ENCODE measurements at regions not wholly inside any gene's neighbourhood (a gene's known extent, or its start where the extent isn't known, plus 50 kb on each side); places are given as distances from the start of the nearest gene placed in this dataset.

- intact Hi-C loops (cut with micrococcal nuclease) (no loop called here), dilution Hi-C loops (cut with MboI; ENCODE audit: extremely low pct_ligation_motif_present, low sequenced_read_pairs) (no loop called here)
- Histone ChIP-seq H3K9me3 (replicated peaks; ENCODE audit: control insufficient read depth, insufficient read depth, low read length) (peaks cover 2% of the 10 kb centered on the region), H3K27me3 (ENCODE audit: control insufficient read depth in 2 of 2, insufficient read depth in 2 of 2, low read length in 2 of 2) (no peaks in the 10 kb centered on the region), H3K27ac (ENCODE audit: insufficient read depth, low read depth, low read length) (no peak overlapping the region), H3K9ac (replicated peaks; ENCODE audit: extremely low read depth, insufficient read depth, low read length) (no peak overlapping the region), H4K20me1 (replicated peaks; ENCODE audit: control insufficient read depth, extremely low read depth, insufficient read depth, low read length) (no peaks in the 10 kb centered on the region), H3K4me3 (replicated peaks in 1 of 3; ENCODE audit: insufficient read depth in 1 of 3, low read depth in 1 of 3, low read length in 3 of 3) (no peak overlapping the region), H3K36me3 (ENCODE audit: control insufficient read depth in 2 of 2, extremely low read depth in 1 of 2, insufficient read depth in 2 of 2, low read length in 2 of 2) (no peaks in the 10 kb centered on the region), H3K79me2 (ENCODE audit: control insufficient read depth, insufficient read depth, low read length) (no peaks in the 10 kb centered on the region), H3K4me1 (ENCODE audit: control insufficient read depth, extremely low read depth, insufficient read depth, low read length) (no peaks in the 10 kb centered on the region), H2AFZ (ENCODE audit: low read depth, low read length) (no peak overlapping the region), H3K4me2 (ENCODE audit: insufficient read depth, low read length) (no peak overlapping the region), H3K9me1 (replicated peaks; ENCODE audit: control insufficient read depth, extremely low read depth, insufficient read depth, low read length) (no peaks in the 10 kb centered on the region)
- DNase-seq (ENCODE audit: low read depth, low spot score) (no peak), FAIRE-seq (no peak)
- no TSS peak for BruUV-seq (replicated peaks)
- POLR2A ChIA-PET = no interaction called here
- CTCF ChIA-PET = no interaction called here
- TF ChIP-seq CTCF (IDR thresholded peaks at IDR 0.05; ENCODE audit: extremely low read depth in 1 of 2, insufficient read depth in 1 of 2, low read depth in 1 of 2, low read length in 2 of 2) = no peak
- TF ChIP-seq MAX (IDR thresholded peaks at IDR 0.05; ENCODE audit: insufficient read depth, insufficient read length) = no peak
- no peak for TF ChIP-seq JUN (IDR thresholded peaks at IDR 0.05; ENCODE audit: borderline replicate concordance, insufficient read depth, insufficient read length, low read depth)
- TF ChIP-seq MYC (IDR thresholded peaks at IDR 0.05; ENCODE audit: low read depth, low read length) = no peak
- no peak for TF ChIP-seq EZH2 (IDR thresholded peaks at IDR 0.05; ENCODE audit: borderline replicate concordance, low read depth, low read length, severe bottlenecking)
- TF ChIP-seq POLR2AphosphoS5 (IDR thresholded peaks at IDR 0.05; ENCODE audit: insufficient read depth, low read depth, low read length) = no peak
- TF ChIP-seq GATA2 (IDR thresholded peaks at IDR 0.05; ENCODE audit: insufficient read depth, insufficient read length, low read depth, low read length) = no peak
- TF ChIP-seq POLR2A (IDR thresholded peaks at IDR 0.05; ENCODE audit: low read depth, low read length) = no peak
- no peak for TF ChIP-seq FOS (IDR thresholded peaks at IDR 0.05; ENCODE audit: borderline replicate concordance, insufficient read depth, low read length)
Measured at GRCh38 chr5:155264809-155265208, 251.3 kb downstream of the KIF4B start.

Measured in endothelial cell of umbilical vein (primary cell).